GM10248 (cell line): ENCODE measurements at regions not wholly inside any gene's neighbourhood (a gene's known extent, or its start where the extent isn't known, plus 50 kb on each side); places are given as distances from the start of the nearest gene placed in this dataset.

ENCODE experiments used
- CTCF ChIA-PET: fragments of 300-600 bp; sonication (Branson Sonifier 250); formaldehyde crosslinking; extraction: SDS; loops from one replicate; lab custom pipeline; 2021; ENCODE audit warnings: antibody characterized with exemption; lab: Yijun Ruan, JAX
- POLR2A ChIA-PET: fragments of 350-650 bp; sonication (Branson Sonifier 250); formaldehyde crosslinking; extraction: SDS; loops from one replicate; lab custom pipeline; 2020; ENCODE audit warnings: antibody characterized with exemption; lab: Yijun Ruan, JAX
- DNase-seq: peaks from one replicate; pipeline ENCODE4 v3.0.0; 2012; ENCODE audit errors: extremely low spot score
- TF ChIP-seq, protein P1 (sequence below): IDR thresholded peaks from 2 replicates; pipeline ENCODE4 v1.5.1; 2012; ENCODE audit warnings: mild to moderate bottlenecking, low read depth; ENCODE audit errors: extremely low read depth, missing control alignments, control extremely low read depth

DNA sequence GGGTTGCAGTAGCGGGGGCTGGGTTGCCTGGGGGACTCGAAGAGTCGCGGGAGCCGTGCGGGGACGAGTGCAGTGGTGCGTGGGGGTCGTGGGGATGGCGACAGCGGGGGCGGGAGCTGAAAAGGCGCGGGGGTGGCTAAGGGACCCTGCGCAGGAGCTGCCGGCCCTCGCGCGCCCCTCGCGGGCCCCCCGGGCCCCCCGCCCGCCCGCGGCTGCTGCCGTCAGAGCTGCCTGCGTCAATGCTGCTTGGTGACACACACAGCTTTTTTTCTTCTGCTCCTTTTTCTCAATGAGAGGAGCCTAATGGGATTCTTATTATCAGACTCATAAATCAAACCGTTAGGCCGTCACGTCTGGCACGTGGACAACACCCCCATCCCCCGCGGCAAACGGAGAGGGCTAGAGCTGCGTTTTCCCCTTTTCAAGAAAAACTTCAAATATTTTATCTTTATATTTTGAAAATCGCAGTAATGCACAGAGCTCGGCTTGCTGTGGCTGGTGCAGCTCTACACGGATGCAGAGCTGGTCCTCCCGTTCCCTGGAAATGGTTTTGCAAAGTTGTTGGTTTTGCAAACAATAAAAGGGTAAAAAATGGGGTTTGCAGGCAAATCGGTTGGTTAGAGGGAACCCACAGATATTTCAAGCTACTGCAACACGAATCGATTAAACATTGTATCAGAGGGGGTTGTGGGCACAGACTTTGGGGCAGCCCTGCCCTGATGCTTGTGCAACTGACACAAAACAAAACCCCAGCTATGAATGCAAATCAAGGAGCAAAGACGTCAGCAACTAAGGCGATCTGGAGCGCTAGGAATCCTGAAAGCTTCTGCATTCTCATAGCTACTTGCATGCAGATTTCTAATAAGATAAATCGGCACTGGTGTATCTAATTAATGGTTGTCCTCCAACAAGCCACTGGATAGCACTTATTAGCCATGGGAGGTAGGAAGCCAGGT, 161.4 kb downstream of the TBXT start:
- TF ChIP-seq, protein P1, sequence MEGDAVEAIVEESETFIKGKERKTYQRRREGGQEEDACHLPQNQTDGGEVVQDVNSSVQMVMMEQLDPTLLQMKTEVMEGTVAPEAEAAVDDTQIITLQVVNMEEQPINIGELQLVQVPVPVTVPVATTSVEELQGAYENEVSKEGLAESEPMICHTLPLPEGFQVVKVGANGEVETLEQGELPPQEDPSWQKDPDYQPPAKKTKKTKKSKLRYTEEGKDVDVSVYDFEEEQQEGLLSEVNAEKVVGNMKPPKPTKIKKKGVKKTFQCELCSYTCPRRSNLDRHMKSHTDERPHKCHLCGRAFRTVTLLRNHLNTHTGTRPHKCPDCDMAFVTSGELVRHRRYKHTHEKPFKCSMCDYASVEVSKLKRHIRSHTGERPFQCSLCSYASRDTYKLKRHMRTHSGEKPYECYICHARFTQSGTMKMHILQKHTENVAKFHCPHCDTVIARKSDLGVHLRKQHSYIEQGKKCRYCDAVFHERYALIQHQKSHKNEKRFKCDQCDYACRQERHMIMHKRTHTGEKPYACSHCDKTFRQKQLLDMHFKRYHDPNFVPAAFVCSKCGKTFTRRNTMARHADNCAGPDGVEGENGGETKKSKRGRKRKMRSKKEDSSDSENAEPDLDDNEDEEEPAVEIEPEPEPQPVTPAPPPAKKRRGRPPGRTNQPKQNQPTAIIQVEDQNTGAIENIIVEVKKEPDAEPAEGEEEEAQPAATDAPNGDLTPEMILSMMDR = no peak
- DNase-seq = no peak
- ChIA-PET POLR2A (no interaction called here), CTCF (no interaction called here)

DNA sequence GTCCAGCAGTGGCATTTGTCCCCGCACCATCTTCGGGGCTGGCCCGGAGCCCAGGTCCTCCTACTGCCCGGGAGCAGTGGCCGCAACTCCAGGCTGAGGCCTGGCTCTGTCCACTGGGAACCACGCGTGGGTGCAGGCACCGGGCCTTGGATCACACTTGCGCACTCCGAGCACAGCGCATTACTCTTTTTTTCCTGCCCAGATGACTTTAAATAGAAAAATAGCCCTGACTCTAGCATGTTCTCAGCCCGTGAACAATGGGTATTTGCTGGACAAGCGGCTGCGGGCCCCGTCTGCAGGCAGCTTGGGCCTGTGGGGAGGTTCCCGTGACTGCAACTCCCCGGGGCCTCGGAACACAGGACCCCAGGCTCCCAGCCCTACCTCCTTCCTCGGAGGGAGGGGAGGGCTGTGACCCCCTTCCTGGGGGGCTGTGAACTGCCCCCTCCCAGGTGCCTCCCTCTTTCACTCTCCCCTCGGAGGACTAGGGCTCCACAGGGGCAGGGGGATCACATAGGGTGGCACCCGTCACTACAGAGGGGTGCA, 162.2 kb downstream of the TBXT start:
- no peak for DNase-seq
- POLR2A ChIA-PET = no interaction called here

DNA sequence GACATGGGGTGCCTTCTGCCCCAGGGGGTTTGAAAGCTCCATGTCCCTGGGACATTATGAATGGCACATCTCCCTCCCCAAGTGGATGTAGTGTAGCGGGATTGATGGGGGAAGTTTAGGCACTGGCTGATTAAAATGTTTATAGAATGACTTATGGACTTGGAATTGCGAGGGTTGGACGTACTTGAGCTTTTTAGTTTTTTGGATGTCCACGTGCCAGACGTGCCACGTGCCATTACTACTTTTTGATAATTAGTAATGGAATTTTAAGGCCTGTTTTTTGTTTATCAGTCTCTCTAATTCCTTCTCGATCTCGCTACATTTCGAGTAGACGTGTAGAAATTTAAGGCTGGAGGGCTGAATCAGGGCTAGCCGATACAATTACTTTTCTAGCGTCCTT, 162.8 kb downstream of the TBXT start:
- no peak for DNase-seq
- TF ChIP-seq, protein P1 = no peak
- POLR2A ChIA-PET = no interaction called here
- CTCF ChIA-PET = no interaction called here

More for the DNA sequence above, 162.2 kb downstream of the TBXT start:
- CTCF ChIA-PET = no interaction called here
- TF ChIP-seq, protein P1 = no peak

DNA sequence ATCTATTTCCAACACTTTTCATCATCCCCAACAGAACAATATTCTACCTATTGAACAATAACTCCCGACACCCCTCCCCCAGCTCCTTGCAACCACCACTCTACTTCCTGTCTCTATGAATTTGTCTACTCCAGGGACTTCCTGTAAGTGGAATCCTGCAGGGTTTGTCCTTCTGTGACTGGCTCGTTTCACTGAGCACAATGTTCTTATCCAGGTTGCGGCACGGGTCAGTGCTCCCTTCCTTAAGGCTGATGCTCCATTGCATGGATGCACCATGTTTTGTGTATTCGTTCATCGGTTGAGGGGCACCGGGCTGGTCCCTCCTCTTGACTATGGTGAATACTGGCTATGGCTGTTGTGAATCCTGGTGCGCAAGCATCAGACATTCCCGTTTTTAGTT, 163.2 kb downstream of the TBXT start:
- TF ChIP-seq, protein P1 = no peak
- no peak for DNase-seq
- ChIA-PET CTCF (no interaction called here), POLR2A (no interaction called here)

DNA sequence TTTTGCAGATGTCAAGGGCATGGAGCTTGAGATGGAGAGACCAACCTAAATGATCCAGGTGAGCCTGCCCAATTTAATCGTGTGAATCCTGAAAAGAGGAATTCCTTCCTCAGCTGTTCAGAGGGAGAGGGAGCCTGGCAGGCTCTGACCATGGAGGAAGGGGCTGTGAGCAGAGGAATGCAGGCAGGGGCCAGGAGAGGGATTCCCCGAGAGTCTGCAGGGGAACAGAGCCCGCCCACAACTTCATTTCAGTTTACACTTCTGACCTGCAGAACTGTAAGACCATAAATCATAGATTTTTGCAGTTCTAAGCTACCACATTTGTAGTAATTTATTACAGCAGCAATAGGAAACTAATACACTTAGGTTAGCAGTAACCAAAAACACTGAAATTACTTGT, 164.1 kb downstream of the TBXT start:
- no peak for DNase-seq
- TF ChIP-seq, protein P1 = no peak
- ChIA-PET CTCF (no interaction called here), POLR2A (no interaction called here)

DNA sequence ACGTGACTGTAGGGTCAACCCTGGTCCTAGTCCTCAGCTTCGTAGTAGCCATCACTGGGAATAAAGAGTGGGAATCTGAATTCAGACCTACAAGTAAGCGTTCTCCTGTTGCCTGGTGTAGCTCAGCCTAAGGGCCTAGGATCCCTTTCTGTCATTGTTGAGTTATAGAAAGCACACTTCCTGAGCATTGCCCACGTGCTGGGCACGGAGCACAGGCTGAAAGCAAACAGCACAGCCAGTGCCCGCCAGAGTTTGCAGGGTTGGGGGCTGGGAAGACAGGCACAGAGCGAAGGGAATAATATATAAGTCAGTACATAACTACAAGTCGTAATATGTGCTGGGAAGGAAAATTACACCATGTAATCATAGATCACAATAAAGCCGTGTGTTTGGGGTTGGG, 166.3 kb downstream of the TBXT start:
- no peak for DNase-seq
- TF ChIP-seq, protein P1 = no peak
- POLR2A ChIA-PET = no interaction called here
- CTCF ChIA-PET = interaction anchor here (1.6 kb wide), 1 partner anchor 105 kb away, joined by 4 read pairs; no protein-coding TSS in a partner anchor
